GM18517 (cell line): ENCODE measurements at regions not wholly inside any gene's neighbourhood (a gene's known extent, or its start where the extent isn't known, plus 50 kb on each side); places are given as distances from the start of the nearest gene placed in this dataset.

ENCODE experiments used
- ATAC-seq: cut with Tn5 transposase; IDR thresholded peaks from one replicate; pipeline ENCODE4 v1.9.1; 2021; ENCODE audit warnings: mild to moderate bottlenecking, moderate library complexity; ENCODE audit not compliant: unreplicated experiment

DNA sequence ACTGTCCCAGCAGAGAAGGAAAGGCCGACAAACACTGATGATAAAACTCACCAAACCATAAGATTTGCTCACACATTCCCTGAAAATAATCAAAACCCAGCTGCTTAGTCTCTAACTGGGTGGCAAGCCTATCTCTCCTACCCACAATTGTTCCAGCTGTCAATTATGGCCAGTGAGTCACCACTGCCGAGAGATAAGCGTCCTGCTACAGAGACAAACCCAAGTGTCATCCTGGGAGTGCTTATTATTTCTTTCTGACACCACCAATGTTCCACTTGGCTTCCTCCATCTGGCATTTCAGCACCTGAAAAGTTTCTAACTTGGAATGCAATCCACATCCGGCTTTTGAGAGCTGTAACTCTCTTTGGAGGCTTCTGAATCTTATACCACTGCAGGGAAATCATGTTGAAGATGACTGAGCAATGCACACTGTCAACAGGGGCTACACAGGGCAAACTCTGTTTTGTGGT, 51.5 kb upstream of the VAV3 start:
- no peak for ATAC-seq
